Sigmoid colon (tissue), 4 donors: ENCODE measurements at regions not wholly inside any gene's neighbourhood (a gene's known extent, or its start where the extent isn't known, plus 50 kb on each side); places are given as distances from the start of the nearest gene placed in this dataset.

ENCODE experiments used
- CTCF ChIP-seq, 4 experiments: fragments of 450-650 bp in 3 of 4; fragments of 200-600 bp in 1 of 4; IDR thresholded peaks; one replicate each; pipeline ENCODE4 v1.5.1; 2016 to 2019; ENCODE audit warnings: antibody characterized with exemption in 4 of 4, mild to moderate bottlenecking in 3 of 4, moderate library complexity in 2 of 4
- EP300 ChIP-seq, 4 donors: sonication (generic); formaldehyde crosslinking; IDR thresholded peaks; one replicate each; pipeline ENCODE4 v1.6.1; 2017; ENCODE audit warnings: antibody characterized with exemption in 4 of 4
- POLR2A ChIP-seq, 2 donors: fragments of 450-650 bp; IDR thresholded peaks; one replicate each; pipeline ENCODE4 v1.6.1; 2016; ENCODE audit warnings: antibody characterized with exemption in 2 of 2, mild to moderate bottlenecking in 2 of 2, moderate library complexity in 2 of 2
- POLR2AphosphoS5 ChIP-seq, 4 donors: sonication (generic); formaldehyde crosslinking; IDR thresholded peaks; one replicate each; pipeline ENCODE4 v1.6.1; 2017; ENCODE audit warnings: antibody characterized with exemption in 4 of 4

GRCh38 chr2:122446761-122447160 is 691.3 kb downstream of the TSN start:
- no peak for TF ChIP-seq CTCF (IDR thresholded peaks at IDR 0.05)
- TF ChIP-seq POLR2A (IDR thresholded peaks at IDR 0.05) = no peak
- TF ChIP-seq EP300 (IDR thresholded peaks at IDR 0.05) = no peak
- no peak for TF ChIP-seq POLR2AphosphoS5 (IDR thresholded peaks at IDR 0.05)
